DMS153 (cell line): ENCODE measurements at regions not wholly inside any gene's neighbourhood (a gene's known extent, or its start where the extent isn't known, plus 50 kb on each side); places are given as distances from the start of the nearest gene placed in this dataset.

ENCODE experiments used
- DNase-seq: peaks from one replicate; lab custom pipeline; 2025; lab: John Stamatoyannopoulos, UW

DNA sequence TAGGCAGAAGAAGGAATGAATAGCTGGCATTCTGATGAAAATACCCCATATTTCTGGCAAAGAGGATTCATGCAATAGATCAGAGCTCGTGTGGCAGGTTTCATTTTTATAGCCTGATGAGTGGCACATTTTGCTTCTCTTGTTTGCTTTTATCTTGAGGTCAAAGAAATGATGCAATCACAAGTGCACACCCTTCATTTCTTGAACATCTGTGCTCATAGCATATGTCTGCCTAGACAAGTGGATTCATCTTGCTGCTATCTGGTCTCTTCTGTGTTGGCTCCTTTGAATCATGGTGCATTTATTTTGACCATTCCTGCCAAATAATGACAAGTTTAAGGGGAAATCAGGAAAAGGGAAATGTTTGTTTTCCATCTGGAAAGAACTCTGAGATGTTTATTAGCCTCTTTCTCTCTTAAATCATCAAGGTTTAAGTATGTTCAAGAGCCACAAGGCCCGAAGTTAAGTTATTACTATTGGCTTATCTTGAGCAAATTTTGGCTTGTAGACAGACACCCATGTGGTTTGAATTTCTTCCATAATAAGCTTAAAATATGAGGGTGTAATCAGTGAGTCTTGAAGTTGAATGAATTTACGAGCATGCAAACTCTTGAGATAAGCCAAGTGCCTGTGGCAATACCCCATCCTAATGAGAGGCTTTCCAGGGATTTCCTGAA lies 59.3 kb upstream of the HS3ST1 start:
- no peak for DNase-seq

DNA sequence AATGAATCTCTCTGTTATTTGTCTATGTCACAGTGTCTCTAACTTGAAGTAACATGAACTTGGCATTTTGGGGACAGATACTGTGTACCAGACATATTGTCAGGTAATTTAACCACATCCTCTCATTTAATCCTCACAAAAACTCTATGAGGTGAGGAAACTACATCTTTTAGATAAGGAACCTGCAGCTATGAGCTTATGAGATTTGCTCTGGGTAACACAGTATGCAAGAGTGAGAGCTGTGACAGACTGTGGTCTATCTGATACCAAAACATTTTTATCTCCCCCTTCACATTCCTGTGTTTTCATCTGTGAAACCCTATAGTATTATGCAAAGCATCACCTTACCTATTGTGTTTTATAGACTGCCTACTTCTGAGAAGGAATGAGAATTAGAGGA lies 58.4 kb upstream of the HS3ST1 start:
- no peak for DNase-seq

DNA sequence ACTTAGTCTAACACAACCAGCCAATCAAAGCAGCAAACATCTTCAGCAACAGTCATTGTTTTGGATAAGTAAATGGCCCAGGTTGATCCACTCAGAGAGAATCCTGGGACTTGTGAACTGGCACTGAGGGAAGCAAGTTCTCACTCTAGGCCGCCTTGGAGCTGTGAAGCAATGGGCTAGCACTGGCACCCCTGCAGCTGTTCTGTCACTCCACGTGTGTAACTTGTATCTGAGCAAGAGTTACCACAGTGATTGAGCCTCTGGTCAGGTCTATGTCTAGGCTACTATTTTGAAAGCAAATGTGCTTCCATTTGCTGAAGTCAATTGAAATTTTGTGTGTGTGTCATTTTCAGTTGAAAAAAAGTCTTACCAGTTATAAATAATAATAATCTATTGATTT lies 57.2 kb upstream of the HS3ST1 start:
- no peak for DNase-seq

DNA sequence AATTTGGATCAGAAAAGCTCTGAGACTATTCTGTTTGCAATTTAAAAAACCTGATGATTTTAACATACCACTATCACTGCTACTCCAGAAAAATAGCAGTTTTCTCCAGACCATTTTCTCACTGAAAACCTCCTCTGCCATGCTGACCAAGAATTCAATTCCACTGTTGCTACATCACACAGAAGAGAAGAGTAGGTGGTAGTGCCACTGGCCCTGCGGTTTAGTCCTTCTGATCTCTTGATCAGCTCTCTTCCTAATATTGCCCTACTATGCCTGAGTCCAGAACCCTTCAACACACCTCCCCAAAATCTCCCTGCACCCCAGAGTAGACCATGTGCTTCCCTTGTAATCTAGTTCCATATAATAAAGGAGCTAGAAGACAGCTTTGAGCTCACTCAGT lies 55.8 kb upstream of the HS3ST1 start:
- no peak for DNase-seq

DNA sequence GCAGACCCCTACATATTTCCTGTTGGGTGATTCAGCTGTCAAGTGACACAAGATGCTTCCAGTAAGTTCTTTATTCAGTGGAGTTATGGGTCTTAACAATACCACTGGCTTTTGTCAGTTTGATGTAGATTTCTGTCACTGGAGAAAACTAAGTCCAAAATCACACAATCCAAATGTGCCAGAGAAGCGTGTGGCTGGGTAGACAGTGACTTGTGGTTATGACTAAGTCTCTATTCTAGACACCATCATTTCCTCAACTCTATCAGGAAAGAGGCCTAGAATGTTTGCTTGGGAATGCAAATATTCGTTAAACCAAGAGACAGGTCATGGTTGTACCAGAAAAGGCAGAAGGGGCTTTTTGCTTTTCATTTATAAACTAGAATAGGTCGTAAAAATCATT lies 54.4 kb upstream of the HS3ST1 start:
- DNase-seq, result no peak

DNA sequence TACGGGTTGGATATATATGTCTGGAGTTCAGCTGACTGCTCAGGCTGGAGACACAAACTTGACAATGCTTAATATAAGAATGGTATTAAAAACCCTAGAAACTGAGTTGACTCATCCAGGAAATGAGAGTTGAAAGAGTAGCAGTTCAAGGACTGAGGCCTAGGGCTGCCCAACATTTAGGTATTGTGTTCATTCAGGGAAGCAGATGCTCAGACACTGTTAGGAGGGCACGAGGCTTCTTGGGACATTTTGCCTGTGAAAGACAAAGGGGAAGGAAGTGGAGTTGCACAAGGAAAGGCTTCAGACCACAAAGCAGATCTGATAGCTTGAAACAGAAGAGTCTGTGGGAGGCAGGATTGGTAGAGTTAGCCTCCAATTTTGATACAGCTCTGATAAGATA lies 52.0 kb upstream of the HS3ST1 start:
- DNase-seq, result no peak
